RWPE1 (cell line): ENCODE measurements at regions not wholly inside any gene's neighbourhood (a gene's known extent, or its start where the extent isn't known, plus 50 kb on each side); places are given as distances from the start of the nearest gene placed in this dataset.

Source experiments
- CTCF ChIA-PET: fragments of 350-600 bp; sonication (Branson Sonifier 250); formaldehyde crosslinking; extraction: SDS; loops from one replicate; lab custom pipeline; 2021; lab: Yijun Ruan, JAX
- POLR2A ChIA-PET: fragments of 400-600 bp; formaldehyde crosslinking; extraction: SDS; loops from one replicate; lab custom pipeline; 2020; ENCODE audit warnings: antibody characterized with exemption; ENCODE audit not compliant: low non-redundant PET; lab: Yijun Ruan, JAX
- DNase-seq: peaks from one replicate; pipeline ENCODE4 v3.0.0; 2012; ENCODE audit warnings: low spot score
- H3K27ac ChIP-seq: fragments of 450-650 bp; 2 replicates; pipeline ENCODE4 v1.5.1; 2017
- CTCF ChIP-seq: fragments of 450-650 bp; conservative IDR thresholded peaks from 2 replicates; pipeline ENCODE4 v1.5.1; 2017; ENCODE audit warnings: low read depth, mild to moderate bottlenecking

- no peak for TF ChIP-seq CTCF
- no peak overlapping the region for H3K27ac ChIP-seq
- CTCF ChIA-PET: no interaction called here
- DNase-seq: no peak
- POLR2A ChIA-PET: no interaction called here
These were observed 599.5 kb upstream of the SMIM31 start for GRCh38 chr4:164154416-164154815.

- no peak for TF ChIP-seq CTCF
- ChIA-PET POLR2A (no interaction called here), CTCF (interaction anchor here (0.6 to 0.7 kb wide), 2 partner anchors 837 to 1839 kb away, joined by 3 to 5 read pairs; no protein-coding TSS in a partner anchor)
- no peak overlapping the region for H3K27ac ChIP-seq
- DNase-seq: peak; percentile 41
These were observed 584.3 kb upstream of the SMIM31 start for GRCh38 chr4:164169591-164169990.

GRCh38 chr4:164177153-164177552 is 576.8 kb upstream of the SMIM31 start:
- POLR2A ChIA-PET: no interaction called here
- DNase-seq: no peak
- CTCF ChIA-PET: no interaction called here
- no peak overlapping the region for H3K27ac ChIP-seq
- TF ChIP-seq CTCF: no peak

GRCh38 chr4:164177753-164178152 is 576.2 kb upstream of the SMIM31 start:
- ChIA-PET CTCF (no interaction called here), POLR2A (no interaction called here)
- no peak overlapping the region for H3K27ac ChIP-seq
- no peak for DNase-seq
- TF ChIP-seq CTCF: no peak

GRCh38 chr4:164188236-164188635 is 565.7 kb upstream of the SMIM31 start:
- DNase-seq: no peak
- H3K27ac ChIP-seq: no peak overlapping the region
- no peak for TF ChIP-seq CTCF
- ChIA-PET CTCF (no interaction called here), POLR2A (no interaction called here)

- TF ChIP-seq CTCF: no peak
- POLR2A ChIA-PET: no interaction called here
- CTCF ChIA-PET: no interaction called here
- no peak for DNase-seq
- H3K27ac ChIP-seq: no peak overlapping the region
These were observed 561.1 kb upstream of the SMIM31 start for GRCh38 chr4:164192844-164193243.
